ENCODE measurements at regions not wholly inside any gene's neighbourhood (a gene's known extent, or its start where the extent isn't known, plus 50 kb on each side); places are given as distances from the start of the nearest gene placed in this dataset.
"Not testable (repeated sequence)": the region's sequence is repeated elsewhere in the genome, so short reads cannot be mapped to it uniquely, and the experiment has no call there.

DNA sequence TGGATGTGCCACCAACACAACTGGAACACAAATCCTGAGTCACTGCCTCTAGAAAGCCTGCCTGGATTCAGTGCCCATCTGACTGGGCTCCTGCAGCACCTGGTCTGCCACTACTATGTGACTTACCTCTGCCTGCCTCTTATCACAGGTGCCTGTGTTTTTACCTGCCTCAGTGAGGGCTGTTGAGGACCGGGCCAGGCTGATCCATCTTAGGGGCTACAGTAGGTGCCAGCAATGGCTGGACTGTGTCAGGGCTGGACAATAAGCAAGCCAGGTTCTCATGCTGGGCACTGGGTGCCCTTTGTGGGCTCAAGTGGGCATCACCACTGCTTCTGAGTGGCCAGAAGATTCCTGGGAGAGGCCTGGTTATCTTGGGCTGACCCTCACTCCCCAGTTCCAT is 948.6 kb upstream of the TPTE start:
- H3K27ac ChIP-seq; intact Hi-C loops (cut with DNase I); H3K4me1 ChIP-seq; H3K9me3 ChIP-seq; H3K36me3 ChIP-seq; H3K27me3 ChIP-seq; H3K4me3 ChIP-seq: not testable (repeated sequence)
- peak in 1 of 2 donors; percentile 78 for DNase-seq (ENCODE audit: extremely low spot score in 2 of 2)

DNA sequence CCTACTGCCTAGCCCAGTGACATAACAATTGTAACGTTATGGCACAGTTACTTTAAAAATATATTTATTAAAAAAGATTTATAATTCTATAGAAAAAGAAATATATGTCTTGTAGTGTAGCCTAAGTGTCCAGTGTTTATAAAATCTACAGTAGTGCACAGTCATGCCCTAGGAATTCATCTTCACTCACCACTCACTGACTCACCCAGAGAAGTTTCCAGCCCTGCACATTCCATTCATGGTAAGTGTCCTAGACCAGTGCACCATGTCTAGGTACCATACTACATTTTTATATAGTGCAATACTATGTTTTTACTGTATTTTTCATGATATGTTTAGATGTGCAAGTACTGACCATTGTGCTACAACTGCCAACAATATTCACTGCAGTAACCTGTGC is 947.9 kb upstream of the TPTE start:
- DNase-seq (ENCODE audit: extremely low spot score in 2 of 2); H3K4me1 ChIP-seq; H3K4me3 ChIP-seq; H3K9me3 ChIP-seq; H3K27me3 ChIP-seq; intact Hi-C loops (cut with DNase I); H3K36me3 ChIP-seq; H3K27ac ChIP-seq: not testable (repeated sequence)

DNA sequence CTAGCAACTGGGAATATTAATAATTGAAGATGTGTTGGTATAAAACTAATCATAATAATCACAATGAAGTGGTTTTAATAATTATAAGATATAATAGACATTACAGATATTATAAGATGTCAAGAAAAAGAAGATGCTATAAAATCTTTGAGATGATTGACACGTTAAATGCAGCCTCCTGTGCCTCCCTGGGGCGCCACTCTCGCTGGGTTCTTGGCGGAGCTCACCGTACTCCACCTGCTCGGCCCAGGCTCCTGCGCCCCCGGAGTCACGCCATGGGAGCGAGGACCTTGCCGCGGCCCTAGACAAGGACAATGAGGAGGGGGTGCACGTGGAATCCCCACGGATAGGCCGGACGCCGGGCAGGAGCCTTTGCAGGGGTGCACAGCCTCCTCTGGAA is 942.1 kb upstream of the TPTE start:
- intact Hi-C loops (cut with DNase I); H3K9me3 ChIP-seq; H3K4me1 ChIP-seq; H3K36me3 ChIP-seq; H3K4me3 ChIP-seq; H3K27me3 ChIP-seq; H3K27ac ChIP-seq: not testable (repeated sequence)
- DNase-seq (ENCODE audit: extremely low spot score in 2 of 2): peak in 1 of 2 donors; percentile 54

DNA sequence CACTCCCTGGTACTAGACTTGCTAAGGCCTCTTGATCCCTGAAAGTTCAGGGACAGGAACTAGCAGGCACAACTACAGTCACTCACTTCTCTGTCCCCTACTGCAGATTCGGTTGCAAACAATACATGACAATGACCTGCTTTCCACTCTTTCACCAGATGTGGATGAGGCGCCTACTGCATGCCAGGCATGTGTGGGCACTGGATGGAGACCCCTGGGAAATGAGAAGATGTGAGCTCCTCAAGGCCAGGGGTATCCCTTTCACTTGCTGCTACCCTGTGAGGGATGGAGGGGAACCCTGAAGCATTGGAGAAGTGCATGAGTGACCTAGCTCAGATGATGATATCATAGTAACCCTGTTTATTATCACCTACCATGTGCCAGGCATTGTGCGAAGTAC is 933.4 kb upstream of the TPTE start:
- H3K4me3 ChIP-seq; H3K27ac ChIP-seq; H3K9me3 ChIP-seq; H3K36me3 ChIP-seq; H3K27me3 ChIP-seq; H3K4me1 ChIP-seq; intact Hi-C loops (cut with DNase I): not testable (repeated sequence)
- DNase-seq (ENCODE audit: extremely low spot score in 2 of 2): peak; percentile 85 to 94

DNA sequence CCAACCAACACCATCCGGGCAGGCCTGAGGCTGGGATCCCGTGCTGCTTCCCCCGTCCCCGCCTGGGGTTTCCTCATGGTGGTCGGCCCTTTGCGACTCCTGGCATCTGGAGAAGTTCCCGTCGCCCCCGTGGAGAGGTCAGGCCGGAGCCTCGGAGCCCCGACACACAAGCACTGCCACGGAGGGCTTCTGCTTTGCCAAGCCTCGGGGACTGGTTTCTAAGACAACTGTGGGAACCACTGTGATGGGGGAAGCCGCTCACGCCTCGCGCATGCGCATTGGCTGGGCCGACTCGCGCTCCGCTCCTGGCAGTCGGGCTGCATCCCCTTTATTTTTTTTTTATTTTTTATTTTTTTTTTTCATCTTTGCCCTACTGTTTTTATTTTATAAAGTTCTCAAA is 928.8 kb upstream of the TPTE start:
- H3K4me3 ChIP-seq; H3K4me1 ChIP-seq; DNase-seq (ENCODE audit: extremely low spot score in 2 of 2); H3K36me3 ChIP-seq; H3K9me3 ChIP-seq; intact Hi-C loops (cut with DNase I); H3K27me3 ChIP-seq; H3K27ac ChIP-seq: not testable (repeated sequence)

DNA sequence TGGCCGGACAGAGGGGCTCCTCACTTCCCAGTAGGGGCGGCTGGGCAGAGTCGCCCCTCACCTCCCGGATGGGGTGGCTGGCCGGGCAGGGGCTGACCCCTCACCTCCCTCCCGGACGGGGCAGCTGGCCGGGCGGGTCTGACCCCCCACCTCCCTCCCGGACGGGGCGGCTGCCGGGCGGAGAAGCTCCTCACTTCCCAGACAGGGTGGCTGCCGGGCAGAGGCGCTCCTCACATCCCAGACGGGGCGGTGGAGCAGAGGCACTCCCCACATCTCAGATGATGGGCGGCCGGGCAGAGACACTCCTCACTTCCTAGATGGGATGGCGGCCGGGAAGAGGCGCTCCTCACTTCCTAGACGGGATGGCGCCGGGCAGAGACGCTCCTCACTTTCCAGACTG is 927.7 kb upstream of the TPTE start:
- H3K4me3 ChIP-seq; H3K4me1 ChIP-seq; intact Hi-C loops (cut with DNase I); DNase-seq (ENCODE audit: extremely low spot score in 2 of 2); H3K36me3 ChIP-seq; H3K27me3 ChIP-seq; H3K9me3 ChIP-seq; H3K27ac ChIP-seq: not testable (repeated sequence)

DNA sequence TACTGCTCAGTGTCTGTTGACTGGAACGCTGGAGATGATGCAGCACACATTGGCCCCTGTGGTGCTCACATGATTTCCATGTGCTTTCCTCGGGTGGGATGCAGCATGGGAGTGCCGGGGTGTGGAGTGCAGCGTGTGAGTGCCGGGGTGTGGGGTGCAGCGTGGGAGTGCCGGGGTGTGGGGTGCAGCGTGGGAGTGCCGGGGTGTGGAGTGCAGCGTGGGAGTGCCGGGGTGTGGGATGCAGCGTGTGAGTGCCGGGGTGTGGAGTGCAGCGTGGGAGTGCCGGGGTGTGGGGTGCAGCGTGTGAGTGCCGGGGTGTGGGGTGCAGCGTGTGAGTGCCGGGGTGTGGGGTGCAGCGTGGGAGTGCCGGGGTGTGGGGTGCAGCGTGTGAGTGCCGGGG is 907.4 kb upstream of the TPTE start:
- H3K27me3 ChIP-seq; H3K27ac ChIP-seq; DNase-seq (ENCODE audit: extremely low spot score in 2 of 2); H3K9me3 ChIP-seq; H3K4me3 ChIP-seq; H3K4me1 ChIP-seq; H3K36me3 ChIP-seq; intact Hi-C loops (cut with DNase I): not testable (repeated sequence)

DNA sequence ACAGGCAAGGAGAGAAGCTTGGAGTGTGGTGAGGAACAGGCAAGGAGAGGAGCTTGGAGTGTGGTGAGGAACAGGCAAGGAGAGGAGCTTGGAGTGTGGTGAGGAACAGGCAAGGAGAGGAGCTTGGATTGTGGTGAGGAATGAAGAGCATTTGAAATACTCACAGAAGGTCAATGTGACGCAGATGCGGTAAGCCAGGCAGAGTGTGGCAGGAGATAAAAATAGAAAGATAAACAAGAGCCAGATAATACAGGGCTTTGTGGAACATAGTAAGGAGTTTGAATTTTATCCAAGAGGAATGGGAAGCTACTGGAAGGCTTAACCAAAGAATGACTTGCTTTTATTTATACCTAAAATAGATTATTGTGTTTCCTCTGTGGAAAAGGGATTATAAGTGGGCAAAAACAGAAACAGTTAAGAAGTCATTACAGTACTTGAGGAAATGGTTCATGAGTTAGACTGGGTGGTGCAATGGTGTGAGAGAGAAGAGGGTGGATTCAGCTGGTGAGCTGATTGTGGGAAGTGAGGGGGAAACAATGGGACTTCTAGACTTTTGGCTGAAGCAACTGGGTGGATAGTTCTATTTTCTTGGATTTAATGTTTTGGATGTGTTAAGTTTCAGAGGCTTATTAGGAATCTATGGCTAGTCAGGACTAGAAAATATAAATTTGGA is 900.1 kb upstream of the TPTE start:
- H3K9me3 ChIP-seq; H3K4me1 ChIP-seq; H3K27ac ChIP-seq; H3K27me3 ChIP-seq; H3K36me3 ChIP-seq; intact Hi-C loops (cut with DNase I); H3K4me3 ChIP-seq; DNase-seq (ENCODE audit: extremely low spot score in 2 of 2): not testable (repeated sequence)

DNA sequence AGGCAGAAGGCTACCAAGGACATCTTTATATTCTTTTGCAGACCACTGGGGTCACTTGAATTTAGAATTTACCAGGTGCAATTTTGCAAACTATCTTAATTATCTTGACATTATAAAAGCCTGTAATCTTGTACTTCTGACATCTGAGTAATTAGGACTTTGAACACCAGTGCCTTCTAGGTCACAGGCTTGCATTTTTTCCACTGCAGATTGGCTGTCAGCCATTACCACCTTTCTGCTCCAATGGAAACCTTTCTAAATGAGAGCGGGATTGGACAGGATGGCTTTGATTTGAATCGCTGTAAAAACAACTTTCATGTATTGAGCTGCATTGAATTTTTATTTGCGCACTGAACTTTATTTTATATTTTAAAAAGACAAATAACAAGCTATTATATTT is 893.3 kb upstream of the TPTE start:
- H3K36me3 ChIP-seq; H3K27ac ChIP-seq; H3K27me3 ChIP-seq; H3K4me3 ChIP-seq; H3K9me3 ChIP-seq; intact Hi-C loops (cut with DNase I); H3K4me1 ChIP-seq; DNase-seq (ENCODE audit: extremely low spot score in 2 of 2): not testable (repeated sequence)

DNA sequence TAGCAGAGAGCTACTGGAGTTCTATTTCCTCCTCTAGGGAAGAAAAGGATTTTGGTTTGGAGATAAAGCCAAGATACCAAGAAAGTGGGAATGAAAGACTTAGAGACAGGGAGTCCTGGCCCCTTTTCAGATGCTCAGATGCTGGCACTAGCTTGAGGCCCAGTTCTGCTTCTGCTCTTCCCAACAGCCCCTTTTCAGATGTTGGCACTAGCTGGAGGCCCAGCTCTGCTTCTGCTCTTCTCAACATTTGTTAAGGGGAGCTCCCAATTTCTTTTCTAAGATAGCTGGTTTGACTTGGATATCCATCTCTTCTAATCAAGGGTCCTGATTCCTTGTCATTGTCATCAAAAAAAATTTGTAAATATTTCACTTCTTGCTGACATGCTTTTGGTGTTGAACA is 874.0 kb upstream of the TPTE start:
- H3K9me3 ChIP-seq; intact Hi-C loops (cut with DNase I); H3K27ac ChIP-seq; DNase-seq (ENCODE audit: extremely low spot score in 2 of 2); H3K27me3 ChIP-seq; H3K4me3 ChIP-seq; H3K4me1 ChIP-seq; H3K36me3 ChIP-seq: not testable (repeated sequence)

DNA sequence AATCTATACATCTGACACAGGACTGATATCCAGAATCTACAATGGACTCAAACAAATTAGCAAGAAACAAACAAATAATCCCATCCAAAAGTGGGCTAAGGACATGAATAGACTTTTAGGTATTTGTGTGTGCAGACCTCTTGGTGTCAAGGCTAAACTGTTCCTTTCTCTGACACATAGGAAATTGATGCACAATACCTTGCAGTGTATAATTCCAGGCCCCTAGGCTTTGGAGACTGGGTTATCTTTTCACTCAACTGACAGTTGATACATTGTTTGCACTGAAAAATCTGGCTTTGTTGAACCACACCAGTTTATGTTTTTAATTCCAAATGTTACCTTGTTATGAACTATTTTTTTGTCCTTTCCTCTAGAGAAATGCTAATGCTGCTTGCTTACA is 873.1 kb upstream of the TPTE start:
- H3K36me3 ChIP-seq; H3K27ac ChIP-seq; H3K9me3 ChIP-seq; H3K27me3 ChIP-seq; H3K4me1 ChIP-seq; DNase-seq (ENCODE audit: extremely low spot score in 2 of 2); intact Hi-C loops (cut with DNase I); H3K4me3 ChIP-seq: not testable (repeated sequence)

DNA sequence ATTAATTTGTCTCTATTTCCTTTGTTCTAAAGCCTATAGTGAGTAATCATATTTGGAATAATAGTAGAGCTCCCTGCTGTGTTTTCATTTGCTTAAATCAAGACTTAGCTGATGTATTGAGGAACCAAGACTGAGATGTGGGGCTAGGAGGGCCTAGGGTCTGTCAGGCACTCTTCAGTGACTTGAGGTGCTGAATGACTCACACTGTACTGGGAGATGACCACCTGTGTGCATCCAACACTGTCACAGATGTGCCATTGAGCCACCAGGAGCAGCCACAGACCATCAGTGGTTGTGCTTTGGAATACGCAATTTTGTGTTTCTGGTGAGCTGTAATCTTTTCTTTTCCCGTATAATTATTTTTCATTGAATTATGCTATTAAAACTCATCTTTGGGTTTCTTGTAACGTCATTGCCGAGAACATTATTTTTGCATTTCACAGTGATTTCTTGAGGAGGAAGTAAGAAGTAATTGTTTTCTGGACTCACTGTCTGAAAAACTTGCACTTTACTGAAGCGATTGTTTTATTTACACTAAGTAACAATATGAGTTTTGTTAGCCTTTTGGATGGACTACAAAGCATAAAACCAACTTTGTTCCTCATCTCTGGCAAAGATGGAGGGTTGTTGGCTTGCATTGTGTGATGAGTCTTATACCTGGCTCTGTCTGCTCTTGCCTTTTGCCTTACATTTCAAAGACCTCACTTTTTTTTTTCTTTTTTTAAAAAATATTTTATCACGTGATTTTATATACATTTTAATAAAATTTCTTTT is 872.2 kb upstream of the TPTE start:
- H3K36me3 ChIP-seq; intact Hi-C loops (cut with DNase I); H3K27ac ChIP-seq; DNase-seq (ENCODE audit: extremely low spot score in 2 of 2); H3K4me1 ChIP-seq; H3K4me3 ChIP-seq; H3K9me3 ChIP-seq; H3K27me3 ChIP-seq: not testable (repeated sequence)

DNA sequence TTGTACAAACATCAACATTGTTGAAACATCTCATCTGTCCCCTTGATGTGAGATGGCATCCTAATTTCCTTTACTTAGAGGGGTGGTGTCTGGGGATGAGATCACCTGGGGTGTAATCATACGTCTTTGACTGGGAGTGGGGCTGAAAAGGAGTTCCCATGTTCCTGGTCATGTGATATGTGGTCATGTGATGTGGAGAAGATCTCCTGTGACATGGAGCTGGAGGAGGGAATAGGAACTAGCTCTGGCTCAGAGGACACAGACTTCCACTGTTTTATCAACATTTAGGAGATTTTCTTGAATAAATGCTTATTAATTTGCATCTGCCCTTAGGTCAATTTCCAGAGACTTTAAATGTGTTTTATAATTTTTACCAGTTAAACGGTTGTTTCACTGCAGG is 868.6 kb upstream of the TPTE start:
- H3K4me3 ChIP-seq; H3K4me1 ChIP-seq; DNase-seq (ENCODE audit: extremely low spot score in 2 of 2); H3K27ac ChIP-seq; H3K27me3 ChIP-seq; H3K36me3 ChIP-seq; intact Hi-C loops (cut with DNase I); H3K9me3 ChIP-seq: not testable (repeated sequence)

DNA sequence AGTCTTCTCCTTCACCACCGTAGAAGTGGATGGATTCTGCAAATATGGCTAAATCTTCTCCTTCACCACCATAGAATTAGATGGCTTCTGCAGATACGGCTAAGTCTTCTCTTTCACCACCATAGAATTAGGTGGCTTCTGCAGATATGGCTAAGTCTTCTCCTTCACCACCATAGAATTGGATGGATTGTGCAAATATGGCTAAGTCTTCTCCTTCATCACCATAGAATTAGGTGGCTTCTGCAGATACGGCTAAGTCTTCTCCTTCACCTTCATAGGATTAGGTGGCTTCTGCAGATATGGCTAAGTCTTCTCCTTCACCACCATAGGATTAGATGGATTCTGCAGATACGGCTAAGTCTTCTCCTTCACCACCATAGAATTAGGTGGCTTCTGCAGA is 866.2 kb upstream of the TPTE start:
- DNase-seq (ENCODE audit: extremely low spot score in 2 of 2); H3K4me3 ChIP-seq; intact Hi-C loops (cut with DNase I); H3K27me3 ChIP-seq; H3K4me1 ChIP-seq; H3K36me3 ChIP-seq; H3K9me3 ChIP-seq; H3K27ac ChIP-seq: not testable (repeated sequence)
